NCI-H345 treated with DMSO at 0.1 percent for 48 hours (cell line): ENCODE measurements at regions not wholly inside any gene's neighbourhood (a gene's known extent, or its start where the extent isn't known, plus 50 kb on each side); places are given as distances from the start of the nearest gene placed in this dataset.

Experiments
- DNase-seq: peaks from one replicate; lab custom pipeline; 2025; ENCODE audit not compliant: unreplicated experiment; lab: John Stamatoyannopoulos, UW

- DNase-seq, result no peak
Measured at GRCh38 chr5:93120051-93120450, 461.0 kb downstream of the NR2F1-AS1 start.

- no peak for DNase-seq
Measured at GRCh38 chr5:93117751-93118531, 463.1 kb downstream of the NR2F1-AS1 start.

- DNase-seq, result no peak
Measured at GRCh38 chr5:93107805-93108520, 473.1 kb downstream of the NR2F1-AS1 start.

GRCh38 chr5:93107141-93107540 lies 473.9 kb downstream of the NR2F1-AS1 start:
- DNase-seq, result no peak

GRCh38 chr5:93101661-93102060 lies 479.4 kb downstream of the NR2F1-AS1 start:
- DNase-seq, result no peak

GRCh38 chr5:93100976-93101375 lies 480.0 kb downstream of the NR2F1-AS1 start:
- no peak for DNase-seq

GRCh38 chr5:93100428-93100827 lies 480.6 kb downstream of the NR2F1-AS1 start:
- no peak for DNase-seq

GRCh38 chr5:93099902-93100347 lies 481.1 kb downstream of the NR2F1-AS1 start:
- no peak for DNase-seq

- no peak for DNase-seq
Measured at GRCh38 chr5:93096561-93096960, 484.5 kb downstream of the NR2F1-AS1 start.

- no peak for DNase-seq
Measured at GRCh38 chr5:93092349-93093105, 488.5 kb downstream of the NR2F1-AS1 start.

GRCh38 chr5:93090698-93091097 lies 490.3 kb downstream of the NR2F1-AS1 start:
- no peak for DNase-seq

- no peak for DNase-seq
Measured at GRCh38 chr5:93088592-93089389, 492.2 kb downstream of the NR2F1-AS1 start.

- no peak for DNase-seq
Measured at GRCh38 chr5:93087326-93087725, 493.7 kb downstream of the NR2F1-AS1 start.

GRCh38 chr5:93082981-93083380 lies 498.0 kb downstream of the NR2F1-AS1 start:
- DNase-seq, result no peak

GRCh38 chr5:93079046-93079445 lies 502.0 kb downstream of the NR2F1-AS1 start:
- DNase-seq, result no peak

GRCh38 chr5:93078082-93079038 lies 502.7 kb downstream of the NR2F1-AS1 start:
- no peak for DNase-seq

- no peak for DNase-seq
Measured at GRCh38 chr5:93076566-93076965, 504.5 kb downstream of the NR2F1-AS1 start.

- no peak for DNase-seq
Measured at GRCh38 chr5:93076096-93076495, 504.9 kb downstream of the NR2F1-AS1 start.

- no peak for DNase-seq
Measured at GRCh38 chr5:93073547-93073946, 507.5 kb downstream of the NR2F1-AS1 start.
